Cardiac fibroblast (primary cell): ENCODE measurements at regions not wholly inside any gene's neighbourhood (a gene's known extent, or its start where the extent isn't known, plus 50 kb on each side); places are given as distances from the start of the nearest gene placed in this dataset.

Experiments
- DNase-seq, 2 donors: peaks; one replicate each; pipeline versions ENCODE4 v3.0.0 to v3.0.0-alpha.2; 2010; ENCODE audit warnings: low read depth in 2 of 2
- H3K4me3 ChIP-seq, 2 donors: replicated peaks in 1 of 2; 1 replicate in 1 of 2; 2 replicates in 1 of 2; pipeline ENCODE4 v1.5.1; 2011; ENCODE audit warnings: low read depth in 2 of 2, low read length in 2 of 2, mild to moderate bottlenecking in 2 of 2, moderate library complexity in 1 of 2
- TF ChIP-seq, protein P1 (sequence below): IDR thresholded peaks from one replicate; pipeline ENCODE4 v1.5.1; 2011; ENCODE audit warnings: low read depth, mild to moderate bottlenecking, low read length, inconsistent platforms

DNA sequence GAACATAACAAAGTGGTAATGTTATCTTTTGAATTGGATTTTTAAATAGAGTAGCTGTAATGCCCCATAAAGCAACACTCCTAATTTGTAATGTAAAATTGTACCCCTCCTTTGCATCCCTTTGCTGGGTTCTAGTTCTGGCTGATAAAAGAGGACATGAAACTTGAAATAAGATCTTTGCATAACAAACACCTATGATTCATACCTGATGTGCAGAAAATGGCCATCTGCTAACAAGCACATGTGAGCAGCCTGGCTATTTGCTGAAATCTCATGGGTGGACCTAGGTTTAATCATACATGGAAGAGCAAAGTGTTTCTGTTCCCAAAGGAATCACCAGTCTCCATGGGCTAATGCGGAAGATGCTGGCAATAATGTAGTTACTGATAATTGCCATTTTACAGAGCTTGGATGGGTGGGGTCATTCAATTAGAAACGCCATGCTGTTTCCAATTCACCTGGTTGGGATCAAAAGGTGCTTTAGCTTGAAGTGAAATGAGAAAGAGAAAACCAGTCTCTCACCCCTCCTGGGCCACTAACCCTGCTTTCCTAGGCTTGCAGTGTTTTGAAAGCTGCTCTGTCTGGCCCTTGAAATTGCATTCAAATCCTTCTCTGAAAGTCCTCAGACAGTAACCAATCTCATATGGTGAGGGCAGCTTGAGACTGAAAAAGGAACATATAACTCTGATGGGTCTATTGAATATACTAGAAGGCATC lies 585.1 kb downstream of the TLE4 start:
- DNase-seq, result peak in 1 of 2 donors; percentile 11
- TF ChIP-seq, protein P1, sequence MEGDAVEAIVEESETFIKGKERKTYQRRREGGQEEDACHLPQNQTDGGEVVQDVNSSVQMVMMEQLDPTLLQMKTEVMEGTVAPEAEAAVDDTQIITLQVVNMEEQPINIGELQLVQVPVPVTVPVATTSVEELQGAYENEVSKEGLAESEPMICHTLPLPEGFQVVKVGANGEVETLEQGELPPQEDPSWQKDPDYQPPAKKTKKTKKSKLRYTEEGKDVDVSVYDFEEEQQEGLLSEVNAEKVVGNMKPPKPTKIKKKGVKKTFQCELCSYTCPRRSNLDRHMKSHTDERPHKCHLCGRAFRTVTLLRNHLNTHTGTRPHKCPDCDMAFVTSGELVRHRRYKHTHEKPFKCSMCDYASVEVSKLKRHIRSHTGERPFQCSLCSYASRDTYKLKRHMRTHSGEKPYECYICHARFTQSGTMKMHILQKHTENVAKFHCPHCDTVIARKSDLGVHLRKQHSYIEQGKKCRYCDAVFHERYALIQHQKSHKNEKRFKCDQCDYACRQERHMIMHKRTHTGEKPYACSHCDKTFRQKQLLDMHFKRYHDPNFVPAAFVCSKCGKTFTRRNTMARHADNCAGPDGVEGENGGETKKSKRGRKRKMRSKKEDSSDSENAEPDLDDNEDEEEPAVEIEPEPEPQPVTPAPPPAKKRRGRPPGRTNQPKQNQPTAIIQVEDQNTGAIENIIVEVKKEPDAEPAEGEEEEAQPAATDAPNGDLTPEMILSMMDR, result no peak
- H3K4me3 ChIP-seq, result no peak overlapping the region

DNA sequence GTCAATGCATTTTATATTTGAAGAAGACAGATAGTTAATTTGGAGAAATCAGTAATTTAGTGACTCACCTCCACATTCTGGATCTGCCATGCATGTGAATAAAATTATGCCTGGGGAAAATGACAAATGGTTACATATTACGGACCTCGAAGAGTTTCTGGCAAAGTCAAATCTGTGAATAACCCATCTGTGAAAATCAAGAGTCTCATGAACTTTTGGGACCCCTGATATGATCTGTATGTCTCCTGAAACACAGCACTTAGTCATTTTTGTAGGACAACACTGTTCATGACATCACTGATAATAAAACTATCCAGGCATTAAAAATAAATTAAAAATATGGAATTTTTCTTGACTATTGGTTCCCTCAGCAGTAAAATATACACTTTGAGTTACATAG lies 584.5 kb downstream of the TLE4 start:
- TF ChIP-seq, protein P1, result no peak
- DNase-seq, result no peak
- no peak overlapping the region for H3K4me3 ChIP-seq

DNA sequence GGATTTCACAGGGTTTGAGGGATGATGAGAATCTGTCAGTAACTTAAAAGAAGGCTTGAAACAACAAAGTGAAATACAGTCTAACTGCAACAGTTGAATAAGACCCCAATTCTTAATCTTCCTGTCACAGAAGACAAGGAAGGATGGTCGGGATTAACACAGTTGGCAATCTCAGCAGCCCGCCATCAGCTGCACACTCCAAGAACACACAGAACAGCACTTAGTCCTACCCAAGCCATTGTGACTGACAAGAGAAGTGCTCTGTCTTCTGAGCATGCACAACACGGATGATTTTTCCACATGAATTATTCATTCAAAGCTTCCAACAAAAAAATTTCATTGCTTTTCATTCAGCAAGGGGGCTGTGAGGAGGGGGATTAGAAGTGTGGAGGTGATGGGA lies 576.1 kb downstream of the TLE4 start:
- TF ChIP-seq, protein P1, result no peak
- no peak for DNase-seq

DNA sequence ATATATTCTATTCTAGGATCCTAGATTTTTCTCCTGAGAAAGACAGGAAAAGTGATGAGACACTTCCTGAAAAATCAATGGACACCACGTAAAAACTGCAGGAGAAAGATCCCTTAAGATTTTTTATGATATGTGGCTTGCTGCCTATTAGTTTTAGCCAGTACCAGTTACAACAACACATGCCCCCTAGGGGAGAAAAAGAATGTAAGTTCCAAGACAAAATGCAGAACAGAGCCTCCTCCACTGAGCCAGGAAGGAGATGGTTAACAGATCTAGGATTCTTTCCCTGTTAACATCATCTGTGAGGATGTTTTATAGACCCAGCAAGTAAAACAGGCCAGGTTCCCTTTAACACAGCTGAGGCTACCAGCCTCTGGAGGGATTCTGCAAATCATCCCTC lies 574.7 kb downstream of the TLE4 start:
- TF ChIP-seq, protein P1, result no peak

More for the DNA sequence above, 576.1 kb downstream of the TLE4 start:
- H3K4me3 ChIP-seq, result no peak overlapping the region

DNA sequence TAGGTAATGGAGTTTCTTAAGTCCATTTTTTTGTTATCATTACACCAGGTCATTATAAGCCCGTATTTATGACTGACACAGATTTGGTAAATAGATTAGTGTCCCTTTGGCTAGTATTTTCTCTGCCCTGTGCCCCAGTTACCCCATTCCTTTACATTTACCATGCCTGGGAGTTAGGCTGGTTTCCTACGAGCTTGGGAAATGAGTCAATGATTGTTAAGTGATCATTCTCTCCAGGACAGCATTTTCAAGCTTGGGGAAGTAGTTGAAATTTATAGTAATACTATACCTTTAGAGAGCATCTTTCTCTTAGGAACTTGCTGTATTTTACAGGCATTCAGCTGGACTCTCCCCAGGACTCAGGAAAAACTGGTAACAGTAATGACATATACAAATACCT lies 573.1 kb downstream of the TLE4 start:
- H3K4me3 ChIP-seq, result no peak overlapping the region
- DNase-seq, result no peak
- TF ChIP-seq, protein P1, result no peak

More for the DNA sequence above, 574.7 kb downstream of the TLE4 start:
- DNase-seq, result peak in 1 of 2 donors; percentile 36
- H3K4me3 ChIP-seq, result no peak overlapping the region

DNA sequence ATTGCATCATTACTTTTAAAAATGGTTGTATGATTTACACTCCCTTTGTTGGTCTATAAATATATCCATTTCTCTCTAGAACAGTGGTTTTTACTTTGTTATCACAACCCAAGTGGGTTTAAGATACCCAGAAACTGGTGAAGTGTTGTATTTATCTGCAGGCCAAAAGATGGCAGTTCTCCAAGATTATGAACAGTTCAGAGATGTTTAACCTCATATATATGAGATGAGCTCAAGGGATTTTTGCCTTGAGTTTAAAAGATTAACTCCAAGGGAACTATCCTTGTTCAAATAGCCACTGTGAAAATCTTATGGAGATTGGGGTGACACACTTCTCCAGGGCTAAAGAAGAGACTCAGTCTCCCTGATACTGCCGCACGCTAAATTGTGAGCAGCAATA lies 572.6 kb downstream of the TLE4 start:
- no peak for DNase-seq
- no peak overlapping the region for H3K4me3 ChIP-seq
- TF ChIP-seq, protein P1, result no peak

DNA sequence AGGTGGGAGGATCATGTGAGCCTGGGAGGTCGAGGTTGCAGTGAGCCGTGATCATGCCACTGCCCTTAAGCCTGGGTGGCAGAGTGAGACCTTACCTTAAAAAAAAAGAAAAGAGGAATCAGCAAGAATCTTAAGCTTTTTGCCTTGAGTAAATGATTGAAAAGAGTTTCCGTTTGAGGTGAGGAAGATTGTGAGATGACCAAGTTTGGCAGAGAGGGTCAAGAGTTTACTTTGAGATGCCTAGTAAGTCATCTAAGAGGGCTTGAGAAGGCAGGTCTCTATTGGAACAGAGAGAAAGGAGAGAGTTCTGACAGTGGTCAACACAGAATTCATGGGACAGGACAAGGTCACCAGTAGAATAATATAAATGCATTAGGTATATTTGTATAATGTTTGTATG lies 572.1 kb downstream of the TLE4 start:
- TF ChIP-seq, protein P1, result no peak
- no peak overlapping the region for H3K4me3 ChIP-seq
- no peak for DNase-seq
